Activated B cell treated with CpG ODN at 0.5 μM for 24 hours (primary cell): ENCODE measurements at regions not wholly inside any gene's neighbourhood (a gene's known extent, or its start where the extent isn't known, plus 50 kb on each side); places are given as distances from the start of the nearest gene placed in this dataset.

Experiments used
- ATAC-seq: fragments of 200-7000 bp; cut with Tn5 transposase; one replicate; pipeline ENCODE4 v1.10.0; 2021; ENCODE audit warnings: low read depth, mild to moderate bottlenecking, moderate library complexity
- CTCF ChIA-PET: fragments of 350-600 bp; sonication (Branson Sonifier 250); formaldehyde crosslinking; loops from one replicate; lab custom pipeline; 2021; ENCODE audit warnings: antibody characterized with exemption; lab: Charles Lee
- POLR2A ChIA-PET: fragments of 350-600 bp; sonication (Branson Sonifier 250); formaldehyde crosslinking; loops from one replicate; lab custom pipeline; 2021; ENCODE audit warnings: antibody characterized with exemption; lab: Charles Lee
- DNase-seq: peaks from one replicate; pipeline ENCODE4 v3.0.0; 2022
- H3K27ac Mint-ChIP-seq: one replicate; pipeline ENCODE4 v1.8.0; 2020; ENCODE audit warnings: mixed read lengths
- H3K27me3 Mint-ChIP-seq: one replicate; pipeline ENCODE4 v1.8.0; 2021; ENCODE audit warnings: mixed read lengths
- H3K36me3 Mint-ChIP-seq: one replicate; pipeline ENCODE4 v1.8.0; 2021; ENCODE audit warnings: low read depth, mixed read lengths
- H3K4me1 Mint-ChIP-seq: one replicate; pipeline ENCODE4 v1.8.0; 2021; ENCODE audit warnings: mixed read lengths
- H3K4me3 Mint-ChIP-seq: one replicate; pipeline ENCODE4 v1.8.0; 2020; ENCODE audit warnings: mild to moderate bottlenecking, mixed read lengths
- H3K9me3 Mint-ChIP-seq: one replicate; pipeline ENCODE4 v1.8.0; 2020; ENCODE audit warnings: mixed read lengths
- intact Hi-C: fragments of 100-400 bp; cut with micrococcal nuclease; formaldehyde crosslinking; loops from one replicate; pipeline ENCODE4 v1.15.1; 2024
- TF ChIP-seq, protein P1 (sequence below): fragments of 200-600 bp; IDR thresholded peaks from one replicate; pipeline ENCODE4 v1.8.0; 2022; ENCODE audit warnings: antibody characterized with exemption, mild to moderate bottlenecking

DNA sequence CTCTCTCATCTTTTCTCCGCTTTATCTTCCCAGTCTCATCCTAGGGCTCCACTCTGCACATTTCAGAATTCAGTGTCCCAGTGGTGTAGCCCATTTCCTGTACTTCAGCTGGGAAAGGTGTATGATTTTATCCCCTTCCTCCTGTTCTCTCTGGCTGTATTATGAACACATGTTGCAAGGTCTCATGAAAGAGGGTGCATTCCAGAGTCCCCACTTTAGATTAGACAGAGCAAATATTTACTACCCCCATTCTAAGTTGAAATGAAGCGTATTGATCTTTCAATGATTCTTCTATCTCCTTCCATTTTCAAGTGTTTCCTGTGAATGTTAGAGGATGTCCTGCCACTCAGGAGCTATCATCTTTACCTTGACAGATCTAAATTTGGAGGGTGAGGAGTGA is 123.2 kb downstream of the WIF1 start:
- intact Hi-C loops, result no loop called here
- no peak overlapping the region for H3K4me3 Mint-ChIP-seq
- H3K36me3 Mint-ChIP-seq, result no peaks in the 10 kb centered on the region
- DNase-seq (no peak), ATAC-seq (no peak)
- H3K9me3 Mint-ChIP-seq, result peaks cover 3% of the 10 kb centered on the region
- no peak overlapping the region for H3K27ac Mint-ChIP-seq
- TF ChIP-seq, protein P1, sequence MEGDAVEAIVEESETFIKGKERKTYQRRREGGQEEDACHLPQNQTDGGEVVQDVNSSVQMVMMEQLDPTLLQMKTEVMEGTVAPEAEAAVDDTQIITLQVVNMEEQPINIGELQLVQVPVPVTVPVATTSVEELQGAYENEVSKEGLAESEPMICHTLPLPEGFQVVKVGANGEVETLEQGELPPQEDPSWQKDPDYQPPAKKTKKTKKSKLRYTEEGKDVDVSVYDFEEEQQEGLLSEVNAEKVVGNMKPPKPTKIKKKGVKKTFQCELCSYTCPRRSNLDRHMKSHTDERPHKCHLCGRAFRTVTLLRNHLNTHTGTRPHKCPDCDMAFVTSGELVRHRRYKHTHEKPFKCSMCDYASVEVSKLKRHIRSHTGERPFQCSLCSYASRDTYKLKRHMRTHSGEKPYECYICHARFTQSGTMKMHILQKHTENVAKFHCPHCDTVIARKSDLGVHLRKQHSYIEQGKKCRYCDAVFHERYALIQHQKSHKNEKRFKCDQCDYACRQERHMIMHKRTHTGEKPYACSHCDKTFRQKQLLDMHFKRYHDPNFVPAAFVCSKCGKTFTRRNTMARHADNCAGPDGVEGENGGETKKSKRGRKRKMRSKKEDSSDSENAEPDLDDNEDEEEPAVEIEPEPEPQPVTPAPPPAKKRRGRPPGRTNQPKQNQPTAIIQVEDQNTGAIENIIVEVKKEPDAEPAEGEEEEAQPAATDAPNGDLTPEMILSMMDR, result no peak
- H3K27me3 Mint-ChIP-seq, result peaks cover 11% of the 10 kb centered on the region
- CTCF ChIA-PET, result no interaction called here
- H3K4me1 Mint-ChIP-seq, result no peaks in the 10 kb centered on the region
- POLR2A ChIA-PET, result no interaction called here

- Mint-ChIP-seq H3K27me3 (peaks cover 13% of the 10 kb centered on the region), H3K4me1 (no peaks in the 10 kb centered on the region), H3K4me3 (no peak overlapping the region), H3K27ac (no peak overlapping the region), H3K9me3 (peaks cover 3% of the 10 kb centered on the region), H3K36me3 (no peaks in the 10 kb centered on the region)
- ATAC-seq (no peak), DNase-seq (no peak)
- ChIA-PET POLR2A (interaction anchor here (0.5 kb wide), 1 partner anchor 120 kb away, joined by 3 read pairs; no protein-coding TSS in a partner anchor), CTCF (no interaction called here)
- TF ChIP-seq, protein P1, result no peak
- intact Hi-C loops, result no loop called here
These were observed 122.5 kb downstream of the WIF1 start for GRCh38 chr12:64998371-64999147.

- ChIA-PET POLR2A (no interaction called here), CTCF (no interaction called here)
- H3K9me3 Mint-ChIP-seq, result peaks cover 3% of the 10 kb centered on the region
- intact Hi-C loops, result no loop called here
- DNase-seq (no peak), ATAC-seq (no peak)
- no peaks in the 10 kb centered on the region for H3K4me1 Mint-ChIP-seq
- no peak overlapping the region for H3K4me3 Mint-ChIP-seq
- peaks cover 13% of the 10 kb centered on the region for H3K27me3 Mint-ChIP-seq
- no peak overlapping the region for H3K27ac Mint-ChIP-seq
- no peaks in the 10 kb centered on the region for H3K36me3 Mint-ChIP-seq
- TF ChIP-seq, protein P1, result no peak
These were observed 122.0 kb downstream of the WIF1 start for GRCh38 chr12:64999148-64999425.
